ENCODE measurements at regions not wholly inside any gene's neighbourhood (a gene's known extent, or its start where the extent isn't known, plus 50 kb on each side); places are given as distances from the start of the nearest gene placed in this dataset.

DNA sequence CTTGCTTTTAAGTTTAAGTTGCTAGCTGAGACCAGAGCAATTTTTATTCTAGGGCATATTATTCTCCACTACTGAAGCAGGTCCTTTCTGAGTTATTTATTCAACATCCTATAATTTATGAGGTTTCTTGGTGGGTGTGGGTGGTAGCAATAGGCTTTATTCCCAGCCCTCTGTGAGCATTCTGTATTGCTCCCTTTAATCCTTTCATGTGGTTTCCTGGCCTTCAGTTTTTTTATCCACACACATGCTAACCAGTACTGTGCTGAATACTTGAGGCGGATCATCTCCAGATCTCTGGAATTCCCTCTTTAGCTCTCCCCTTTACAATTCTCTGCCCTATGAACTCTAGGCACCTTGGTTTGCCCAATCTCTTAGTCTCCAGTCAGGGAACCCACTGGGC lies 91.8 kb upstream of the GLRA1 start:
- no peak for DNase-seq (ENCODE audit: low read depth)
- H3K4me3 ChIP-seq (ENCODE audit: low read depth, low read length), result no peak overlapping the region
- TF ChIP-seq POLR2A (IDR thresholded peaks at IDR 0.05; ENCODE audit: extremely low read depth, insufficient read length), result no peak
- TF ChIP-seq, protein P1, sequence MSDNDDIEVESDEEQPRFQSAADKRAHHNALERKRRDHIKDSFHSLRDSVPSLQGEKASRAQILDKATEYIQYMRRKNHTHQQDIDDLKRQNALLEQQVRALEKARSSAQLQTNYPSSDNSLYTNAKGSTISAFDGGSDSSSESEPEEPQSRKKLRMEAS (IDR thresholded peaks at IDR 0.05; ENCODE audit: low read depth, low read length), result no peak
- TF ChIP-seq MYC (IDR thresholded peaks at IDR 0.05; ENCODE audit: low read depth, low read length), result no peak

DNA sequence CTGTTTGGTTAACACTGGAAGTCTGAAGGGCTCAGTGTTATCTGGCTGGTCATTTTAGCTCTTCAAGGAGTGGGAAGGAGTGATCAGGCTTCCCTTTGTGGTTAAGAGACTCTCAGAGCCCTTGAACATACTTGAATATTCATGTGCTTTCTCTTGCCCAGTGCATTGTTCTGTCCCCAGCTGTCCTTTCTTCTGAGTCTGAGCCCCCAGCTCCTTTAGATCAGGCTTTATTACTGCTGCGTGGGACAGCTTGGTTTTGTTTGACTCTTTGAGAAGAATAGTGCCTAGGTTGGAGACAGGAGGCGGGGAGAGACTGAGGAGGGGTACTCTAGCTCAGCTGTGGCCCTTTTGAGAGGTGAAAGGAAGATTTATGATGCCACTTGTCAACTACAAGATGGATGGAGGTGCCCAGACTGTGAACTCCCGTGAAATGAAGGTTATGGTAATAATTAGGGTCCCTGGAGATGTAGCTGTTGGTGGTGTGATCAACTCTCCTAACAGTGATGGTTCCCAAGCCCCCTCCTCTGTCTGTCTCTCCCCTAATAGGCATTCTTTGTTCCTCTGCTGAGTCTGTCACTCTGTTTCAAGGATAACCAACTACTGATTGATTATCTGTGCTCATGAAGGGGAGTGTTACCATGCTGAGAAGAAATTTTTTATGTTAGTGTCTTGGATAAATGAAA lies 83.1 kb upstream of the GLRA1 start:
- H3K4me3 ChIP-seq (ENCODE audit: low read depth, low read length), result no peak overlapping the region
- no peak for DNase-seq (ENCODE audit: low read depth)
- TF ChIP-seq POLR2A (IDR thresholded peaks at IDR 0.05; ENCODE audit: extremely low read depth, insufficient read length) (no peak), MYC (IDR thresholded peaks at IDR 0.05; ENCODE audit: low read depth, low read length) (no peak)
- TF ChIP-seq, protein P1 (IDR thresholded peaks at IDR 0.05; ENCODE audit: low read depth, low read length), result no peak
- TF ChIP-seq, protein P2, sequence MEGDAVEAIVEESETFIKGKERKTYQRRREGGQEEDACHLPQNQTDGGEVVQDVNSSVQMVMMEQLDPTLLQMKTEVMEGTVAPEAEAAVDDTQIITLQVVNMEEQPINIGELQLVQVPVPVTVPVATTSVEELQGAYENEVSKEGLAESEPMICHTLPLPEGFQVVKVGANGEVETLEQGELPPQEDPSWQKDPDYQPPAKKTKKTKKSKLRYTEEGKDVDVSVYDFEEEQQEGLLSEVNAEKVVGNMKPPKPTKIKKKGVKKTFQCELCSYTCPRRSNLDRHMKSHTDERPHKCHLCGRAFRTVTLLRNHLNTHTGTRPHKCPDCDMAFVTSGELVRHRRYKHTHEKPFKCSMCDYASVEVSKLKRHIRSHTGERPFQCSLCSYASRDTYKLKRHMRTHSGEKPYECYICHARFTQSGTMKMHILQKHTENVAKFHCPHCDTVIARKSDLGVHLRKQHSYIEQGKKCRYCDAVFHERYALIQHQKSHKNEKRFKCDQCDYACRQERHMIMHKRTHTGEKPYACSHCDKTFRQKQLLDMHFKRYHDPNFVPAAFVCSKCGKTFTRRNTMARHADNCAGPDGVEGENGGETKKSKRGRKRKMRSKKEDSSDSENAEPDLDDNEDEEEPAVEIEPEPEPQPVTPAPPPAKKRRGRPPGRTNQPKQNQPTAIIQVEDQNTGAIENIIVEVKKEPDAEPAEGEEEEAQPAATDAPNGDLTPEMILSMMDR (IDR thresholded peaks at IDR 0.05; ENCODE audit: low read depth, low read length), result no peak

DNA sequence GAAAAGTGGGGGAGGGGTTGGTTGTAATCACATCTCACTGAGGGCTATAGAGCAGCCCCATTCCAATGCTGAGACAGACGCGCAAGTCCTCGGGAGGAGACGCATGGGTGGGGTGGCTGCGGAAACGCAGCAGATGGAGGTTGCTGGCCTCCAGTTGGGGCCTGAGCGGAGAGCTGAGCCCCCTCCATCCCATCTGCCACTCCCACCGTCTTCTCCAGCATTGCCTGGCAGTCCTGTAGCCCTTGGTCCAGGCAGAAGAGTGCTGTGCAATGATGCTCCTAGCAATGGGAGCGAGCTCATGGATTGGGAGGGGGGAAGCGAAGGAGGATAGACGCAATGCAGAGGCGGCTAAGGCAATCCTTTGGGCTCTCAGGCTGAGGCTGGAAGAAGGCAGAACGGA lies 79.4 kb upstream of the GLRA1 start:
- TF ChIP-seq MYC (IDR thresholded peaks at IDR 0.05; ENCODE audit: low read depth, low read length) (no peak), POLR2A (IDR thresholded peaks at IDR 0.05; ENCODE audit: extremely low read depth, insufficient read length) (no peak)
- TF ChIP-seq, protein P1 (IDR thresholded peaks at IDR 0.05; ENCODE audit: low read depth, low read length), result no peak
- TF ChIP-seq, protein P2 (IDR thresholded peaks at IDR 0.05; ENCODE audit: low read depth, low read length), result no peak
- no peak for DNase-seq (ENCODE audit: low read depth)

More for the DNA sequence above, 79.4 kb upstream of the GLRA1 start:
- no peak overlapping the region for H3K4me3 ChIP-seq (ENCODE audit: low read depth, low read length)

All from NB4 (cell line).